SK-N-SH (cell line): ENCODE measurements at regions not wholly inside any gene's neighbourhood (a gene's known extent, or its start where the extent isn't known, plus 50 kb on each side); places are given as distances from the start of the nearest gene placed in this dataset.

Experiments used
- CTCF ChIA-PET: fragments of 300-600, 350-600 bp; formaldehyde crosslinking; extraction: SDS; loops from one replicate; lab custom pipeline; 2021; lab: Yijun Ruan, JAX
- POLR2A ChIA-PET: fragments of 350-600 bp; sonication (Branson Sonifier 250); formaldehyde crosslinking; extraction: SDS; loops from one replicate; lab custom pipeline; 2020; ENCODE audit warnings: antibody characterized with exemption, inconsistent platforms; lab: Yijun Ruan, JAX
- DNase-seq: peaks from one replicate; pipeline ENCODE4 v3.0.0; 2012
- H2AFZ ChIP-seq: fragments of 200-600 bp; sonication (generic); 2 replicates; pipeline ENCODE4 v1.8.1; 2016; ENCODE audit warnings: antibody characterized with exemption, mild to moderate bottlenecking, low read depth
- H3F3A ChIP-seq: fragments of 200-600 bp; sonication (generic); replicated peaks from 2 replicates; pipeline ENCODE3; 2016; ENCODE audit warnings: antibody characterized with exemption, mild to moderate bottlenecking; ENCODE audit not compliant: insufficient read depth
- H3K27ac ChIP-seq, 2 experiments: fragments of 200-500 bp in 1 of 2; fragments of 200-600 bp in 1 of 2; sonication (Bioruptor generic) in 1 of 2; sonication (generic), shearing (Covaris generic) in 1 of 2; 2 replicates each; pipeline versions ENCODE4 v1.5.1 to v1.6.1; 2014 to 2016; ENCODE audit warnings: low read depth in 2 of 2, inconsistent platforms in 1 of 2, low read length in 1 of 2, mild to moderate bottlenecking in 1 of 2, mixed read lengths in 1 of 2
- H3K27me3 ChIP-seq: fragments of 200-600 bp; sonication (generic), shearing (Covaris generic); 2 replicates; pipeline ENCODE4 v1.6.1; 2016; ENCODE audit warnings: mixed run types; ENCODE audit not compliant: insufficient read depth
- H3K36me3 ChIP-seq, 2 experiments: fragments of 200-500 bp in 1 of 2; fragments of 200-600 bp in 1 of 2; sonication (Bioruptor generic) in 1 of 2; sonication (generic) in 1 of 2; replicated peaks in 1 of 2; 2 replicates each; pipeline versions ENCODE3 to v1.5.1; 2014 to 2016; ENCODE audit warnings: low read length in 1 of 2, mild to moderate bottlenecking in 1 of 2; ENCODE audit not compliant: insufficient read depth in 2 of 2, control insufficient read depth in 1 of 2
- H3K4me1 ChIP-seq, 2 experiments: fragments of 200-500 bp in 1 of 2; fragments of 200-600 bp in 1 of 2; sonication (Bioruptor generic) in 1 of 2; sonication (generic), shearing (Covaris generic) in 1 of 2; 2 replicates each; pipeline versions ENCODE4 v1.5.1 to v1.6.1; 2014 to 2016; ENCODE audit warnings: low read depth in 1 of 2, low read length in 1 of 2, mixed run types in 1 of 2; ENCODE audit not compliant: insufficient read depth in 2 of 2, control insufficient read depth in 1 of 2
- H3K4me2 ChIP-seq: fragments of 200-600 bp; sonication (generic), shearing (Covaris generic); 2 replicates; pipeline ENCODE4 v1.6.1; 2017; ENCODE audit warnings: mixed run types
- H3K4me3 ChIP-seq, 2 experiments: fragments of 200-500 bp in 1 of 2; fragments of 200-600 bp in 1 of 2; sonication (Bioruptor generic) in 1 of 2; sonication (generic), shearing (Covaris generic) in 1 of 2; 2 replicates each; pipeline versions ENCODE4 v1.5.1 to v1.8.1; 2014 to 2016; ENCODE audit warnings: low read depth in 2 of 2, inconsistent platforms in 1 of 2, low read length in 1 of 2, mild to moderate bottlenecking in 1 of 2, mixed read lengths in 1 of 2, moderate library complexity in 1 of 2
- H3K79me2 ChIP-seq: fragments of 200-600 bp; sonication (generic); 2 replicates; pipeline ENCODE4 v1.8.1; 2017; ENCODE audit warnings: mild to moderate bottlenecking; ENCODE audit not compliant: insufficient read depth
- H3K9ac ChIP-seq: fragments of 200-600 bp; sonication (generic); 2 replicates; pipeline ENCODE4 v1.6.1; 2017; ENCODE audit warnings: mixed run types
- H3K9me2 ChIP-seq: fragments of 200-600 bp; sonication (generic); 2 replicates; pipeline ENCODE4 v1.6.1; 2017; ENCODE audit warnings: mixed run types
- H3K9me3 ChIP-seq: fragments of 200-600 bp; sonication (generic); 2 replicates; pipeline ENCODE4 v1.6.1; 2017; ENCODE audit warnings: mixed run types, mild to moderate bottlenecking, moderate library complexity
- H4K20me1 ChIP-seq: fragments of 200-600 bp; sonication (generic); 2 replicates; pipeline ENCODE4 v1.6.1; 2017; ENCODE audit warnings: mild to moderate bottlenecking, mixed run types; ENCODE audit not compliant: insufficient read depth
- CHD2 ChIP-seq: fragments of 150-350 bp; IDR thresholded peaks from 2 replicates; pipeline ENCODE4 v1.6.1; 2018; ENCODE audit warnings: low read length; ENCODE audit not compliant: partially characterized antibody
- EP300 ChIP-seq, 2 experiments: IDR thresholded peaks; 2 replicates each; pipeline versions ENCODE4 v1.4.0 to v1.6.1; 2012; ENCODE audit warnings: borderline replicate concordance in 1 of 2, low read depth in 1 of 2, low read length in 1 of 2
- EZH2phosphoT487 ChIP-seq: fragments of 200-600 bp; sonication (generic); IDR thresholded peaks from 2 replicates; pipeline ENCODE4 v1.6.1; 2017; ENCODE audit warnings: low read depth, mixed run types, mild to moderate bottlenecking, antibody characterized with exemption, moderate library complexity, borderline replicate concordance
- FOXJ3 ChIP-seq: sonication (generic); formaldehyde crosslinking; IDR thresholded peaks from 2 replicates; pipeline ENCODE4 v1.5.1; 2020; ENCODE audit warnings: mild to moderate bottlenecking, missing genetic modification reagents
- GABPA ChIP-seq: IDR thresholded peaks from 2 replicates; pipeline ENCODE4 v1.4.0; 2012; ENCODE audit warnings: low read depth, mild to moderate bottlenecking
- MEF2A ChIP-seq: IDR thresholded peaks from 2 replicates; pipeline ENCODE4 v1.4.0; 2012; ENCODE audit warnings: low read depth, borderline replicate concordance
- NFIC ChIP-seq: IDR thresholded peaks from 2 replicates; pipeline ENCODE4 v1.4.0; 2012; ENCODE audit warnings: borderline replicate concordance
- POLR2AphosphoS5 ChIP-seq: IDR thresholded peaks from 2 replicates; pipeline ENCODE4 v1.6.1; 2012; ENCODE audit warnings: low read depth, low read length
- RAD21 ChIP-seq: IDR thresholded peaks from 2 replicates; pipeline ENCODE4 v1.6.1; 2012; ENCODE audit warnings: mild to moderate bottlenecking, low read length
- RFX5 ChIP-seq: IDR thresholded peaks from 2 replicates; pipeline ENCODE4 v1.6.1; 2012; ENCODE audit warnings: mild to moderate bottlenecking, improper control_type of control experiment, low read length
- RXRA ChIP-seq: IDR thresholded peaks from 2 replicates; pipeline ENCODE4 v1.4.0; 2012; ENCODE audit warnings: low read depth, mild to moderate bottlenecking, borderline replicate concordance
- SIN3A ChIP-seq: IDR thresholded peaks from 2 replicates; pipeline ENCODE4 v1.6.1; 2012; ENCODE audit warnings: low read depth, mild to moderate bottlenecking, low read length, moderate library complexity, borderline replicate concordance
- SMC3 ChIP-seq: IDR thresholded peaks from 2 replicates; pipeline ENCODE4 v1.6.1; 2012; ENCODE audit warnings: low read depth, low read length, improper control_type of control experiment
- TAF1 ChIP-seq: IDR thresholded peaks from 2 replicates; pipeline ENCODE4 v1.6.1; 2012; ENCODE audit warnings: low read depth, mild to moderate bottlenecking, low read length, moderate library complexity, borderline replicate concordance
- TCF12 ChIP-seq: IDR thresholded peaks from 2 replicates; pipeline ENCODE4 v1.4.0; 2012
- WGBS: methylation state at CpG from one replicate; pipeline ENCODE4 v1.1.6; 2017; ENCODE audit warnings: low lambda C conversion rate; 5-methylcytosine and 5-hydroxymethylcytosine counted together
- TF ChIP-seq, protein P1 (sequence below): IDR thresholded peaks from 2 replicates; pipeline ENCODE4; 2012
- TF ChIP-seq, protein P2 (sequence below): fragments of 200-600 bp; sonication (generic); IDR thresholded peaks from 2 replicates; pipeline ENCODE4 v1.6.1; 2017; ENCODE audit warnings: antibody characterized with exemption, mild to moderate bottlenecking, moderate library complexity
- TF ChIP-seq, protein P3 (sequence below): IDR thresholded peaks from 2 replicates; pipeline ENCODE4 v1.4.0; 2012; ENCODE audit warnings: low read depth
- TF ChIP-seq, protein P4 (sequence below): IDR thresholded peaks from 2 replicates; pipeline ENCODE4 v1.4.0; 2012; ENCODE audit warnings: low read depth, borderline replicate concordance
- TF ChIP-seq, protein P5 (sequence below): fragments of 150-350 bp; IDR thresholded peaks from 2 replicates; pipeline ENCODE4 v1.6.1; 2016; ENCODE audit warnings: mild to moderate bottlenecking, low read depth, low read length

- H2AFZ ChIP-seq, result no peak overlapping the region
- no peaks in the 10 kb centered on the region for H3K9me2 ChIP-seq
- H3K27me3 ChIP-seq, result no peaks in the 10 kb centered on the region
- POLR2A ChIA-PET, result no interaction called here
- no peak overlapping the region for H3K9ac ChIP-seq
- peaks cover 5 to 22% of the 10 kb centered on the region in 2 experiments for H3K4me1 ChIP-seq
- H3K27ac ChIP-seq, result no peak overlapping the region; a peak in 1 of 4 replicates
- TF ChIP-seq, protein P1, sequence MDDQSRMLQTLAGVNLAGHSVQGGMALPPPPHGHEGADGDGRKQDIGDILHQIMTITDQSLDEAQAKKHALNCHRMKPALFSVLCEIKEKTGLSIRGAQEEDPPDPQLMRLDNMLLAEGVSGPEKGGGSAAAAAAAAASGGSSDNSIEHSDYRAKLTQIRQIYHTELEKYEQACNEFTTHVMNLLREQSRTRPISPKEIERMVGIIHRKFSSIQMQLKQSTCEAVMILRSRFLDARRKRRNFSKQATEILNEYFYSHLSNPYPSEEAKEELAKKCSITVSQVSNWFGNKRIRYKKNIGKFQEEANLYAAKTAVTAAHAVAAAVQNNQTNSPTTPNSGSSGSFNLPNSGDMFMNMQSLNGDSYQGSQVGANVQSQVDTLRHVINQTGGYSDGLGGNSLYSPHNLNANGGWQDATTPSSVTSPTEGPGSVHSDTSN, result peak; percentile 23; the same call in 1 of the 2 replicates
- TF ChIP-seq, protein P2, sequence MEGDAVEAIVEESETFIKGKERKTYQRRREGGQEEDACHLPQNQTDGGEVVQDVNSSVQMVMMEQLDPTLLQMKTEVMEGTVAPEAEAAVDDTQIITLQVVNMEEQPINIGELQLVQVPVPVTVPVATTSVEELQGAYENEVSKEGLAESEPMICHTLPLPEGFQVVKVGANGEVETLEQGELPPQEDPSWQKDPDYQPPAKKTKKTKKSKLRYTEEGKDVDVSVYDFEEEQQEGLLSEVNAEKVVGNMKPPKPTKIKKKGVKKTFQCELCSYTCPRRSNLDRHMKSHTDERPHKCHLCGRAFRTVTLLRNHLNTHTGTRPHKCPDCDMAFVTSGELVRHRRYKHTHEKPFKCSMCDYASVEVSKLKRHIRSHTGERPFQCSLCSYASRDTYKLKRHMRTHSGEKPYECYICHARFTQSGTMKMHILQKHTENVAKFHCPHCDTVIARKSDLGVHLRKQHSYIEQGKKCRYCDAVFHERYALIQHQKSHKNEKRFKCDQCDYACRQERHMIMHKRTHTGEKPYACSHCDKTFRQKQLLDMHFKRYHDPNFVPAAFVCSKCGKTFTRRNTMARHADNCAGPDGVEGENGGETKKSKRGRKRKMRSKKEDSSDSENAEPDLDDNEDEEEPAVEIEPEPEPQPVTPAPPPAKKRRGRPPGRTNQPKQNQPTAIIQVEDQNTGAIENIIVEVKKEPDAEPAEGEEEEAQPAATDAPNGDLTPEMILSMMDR, result no peak
- TF ChIP-seq TCF12 (peak; percentile 82), POLR2AphosphoS5 (peak; percentile 23; the same call in 1 of the 2 replicates), EP300 (IDR thresholded peaks at IDR 0.05; ENCODE audit: borderline replicate concordance in 1 of 2, low read depth in 1 of 2, low read length in 1 of 2) (peak in 1 of 2 experiments; percentile 18; a peak in 1 of 4 replicates), RXRA (no peak), NFIC (peak; percentile 59; the same call in 1 of the 2 replicates), RFX5 (no peak), SMC3 (no peak)
- no peaks in the 10 kb centered on the region for H3K79me2 ChIP-seq
- WGBS, result 83% methylated on average over 8 of the region's 8 CpGs
- DNase-seq, result no peak
- CTCF ChIA-PET, result interaction anchor here (0.6 kb wide), 1 partner anchor 65 kb away, joined by 3 read pairs; no protein-coding TSS in a partner anchor
- H3K36me3 ChIP-seq, result no peaks in the 10 kb centered on the region
- no peaks in the 10 kb centered on the region for H4K20me1 ChIP-seq
- H3F3A ChIP-seq, result peaks cover 16% of the 10 kb centered on the region
- no peaks in the 10 kb centered on the region for H3K9me3 ChIP-seq
- H3K4me3 ChIP-seq, result no peak overlapping the region
- H3K4me2 ChIP-seq, result no peak overlapping the region
These were observed 293.5 kb downstream of the SPRY2 start for GRCh38 chr13:80047406-80047805.

DNA sequence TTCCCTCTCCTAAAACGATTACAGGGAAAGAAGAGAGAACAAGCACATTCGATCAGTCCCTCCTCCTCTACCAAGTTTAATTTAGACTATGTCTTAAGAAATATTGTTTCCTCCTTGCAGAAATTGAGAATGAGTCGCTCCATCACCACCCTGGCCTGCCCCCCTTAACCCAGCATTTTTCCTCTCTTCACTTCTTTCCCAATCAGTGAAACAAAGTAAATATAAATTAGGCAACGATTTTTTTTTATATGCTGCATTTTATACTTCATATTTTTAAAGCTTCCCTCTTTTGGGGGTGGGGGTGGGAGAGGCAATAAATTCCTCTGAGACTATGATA is 300.0 kb downstream of the SPRY2 start:
- DNase-seq, result no peak
- peaks cover 10 to 24% of the 10 kb centered on the region in 2 experiments for H3K4me1 ChIP-seq
- WGBS, result 11% methylated on average over 4 of the region's 4 CpGs
- no peaks in the 10 kb centered on the region for H3K27me3 ChIP-seq
- peaks cover 20% of the 10 kb centered on the region for H3F3A ChIP-seq
- peak overlapping the region in 1 of 2 experiments; percentile 5; a peak in 1 of 4 replicates for H3K4me3 ChIP-seq
- H3K79me2 ChIP-seq, result no peaks in the 10 kb centered on the region
- H3K27ac ChIP-seq, result peak overlapping the region in 1 of 2 experiments; percentile 86; a peak in 3 of 4 replicates
- H4K20me1 ChIP-seq, result no peaks in the 10 kb centered on the region
- ChIA-PET POLR2A (no interaction called here), CTCF (interaction anchor here (1.0 to 1.2 kb wide), 2 partner anchors 9 to 193 kb away, joined by 3 read pairs; no protein-coding TSS in a partner anchor)
- no peaks in the 10 kb centered on the region for H3K9me3 ChIP-seq
- H3K36me3 ChIP-seq, result no peaks in the 10 kb centered on the region
- no peaks in the 10 kb centered on the region for H3K9me2 ChIP-seq
- peak overlapping the region; percentile 41 for H3K4me2 ChIP-seq
- H2AFZ ChIP-seq, result no peak overlapping the region
- H3K9ac ChIP-seq, result no peak overlapping the region; the same call in 1 of the 2 replicates
- no peak for TF ChIP-seq TAF1
- no peak for TF ChIP-seq CHD2
- TF ChIP-seq MEF2A, result no peak
- TF ChIP-seq RAD21, result no peak
- no peak for TF ChIP-seq EZH2phosphoT487
- TF ChIP-seq SIN3A, result no peak
- TF ChIP-seq, protein P3, sequence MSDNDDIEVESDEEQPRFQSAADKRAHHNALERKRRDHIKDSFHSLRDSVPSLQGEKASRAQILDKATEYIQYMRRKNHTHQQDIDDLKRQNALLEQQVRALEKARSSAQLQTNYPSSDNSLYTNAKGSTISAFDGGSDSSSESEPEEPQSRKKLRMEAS, result no peak
- TF ChIP-seq POLR2AphosphoS5, result no peak
- TF ChIP-seq NFIC, result no peak
- no peak for TF ChIP-seq FOXJ3
- no peak for TF ChIP-seq GABPA
- TF ChIP-seq, protein P4, sequence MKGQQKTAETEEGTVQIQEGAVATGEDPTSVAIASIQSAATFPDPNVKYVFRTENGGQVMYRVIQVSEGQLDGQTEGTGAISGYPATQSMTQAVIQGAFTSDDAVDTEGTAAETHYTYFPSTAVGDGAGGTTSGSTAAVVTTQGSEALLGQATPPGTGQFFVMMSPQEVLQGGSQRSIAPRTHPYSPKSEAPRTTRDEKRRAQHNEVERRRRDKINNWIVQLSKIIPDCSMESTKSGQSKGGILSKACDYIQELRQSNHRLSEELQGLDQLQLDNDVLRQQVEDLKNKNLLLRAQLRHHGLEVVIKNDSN, result no peak
- TF ChIP-seq, protein P2, result no peak
- TF ChIP-seq, protein P5, sequence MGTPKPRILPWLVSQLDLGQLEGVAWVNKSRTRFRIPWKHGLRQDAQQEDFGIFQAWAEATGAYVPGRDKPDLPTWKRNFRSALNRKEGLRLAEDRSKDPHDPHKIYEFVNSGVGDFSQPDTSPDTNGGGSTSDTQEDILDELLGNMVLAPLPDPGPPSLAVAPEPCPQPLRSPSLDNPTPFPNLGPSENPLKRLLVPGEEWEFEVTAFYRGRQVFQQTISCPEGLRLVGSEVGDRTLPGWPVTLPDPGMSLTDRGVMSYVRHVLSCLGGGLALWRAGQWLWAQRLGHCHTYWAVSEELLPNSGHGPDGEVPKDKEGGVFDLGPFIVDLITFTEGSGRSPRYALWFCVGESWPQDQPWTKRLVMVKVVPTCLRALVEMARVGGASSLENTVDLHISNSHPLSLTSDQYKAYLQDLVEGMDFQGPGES, result no peak
